ENCODE measurements at regions not wholly inside any gene's neighbourhood (a gene's known extent, or its start where the extent isn't known, plus 50 kb on each side); places are given as distances from the start of the nearest gene placed in this dataset.

DNA sequence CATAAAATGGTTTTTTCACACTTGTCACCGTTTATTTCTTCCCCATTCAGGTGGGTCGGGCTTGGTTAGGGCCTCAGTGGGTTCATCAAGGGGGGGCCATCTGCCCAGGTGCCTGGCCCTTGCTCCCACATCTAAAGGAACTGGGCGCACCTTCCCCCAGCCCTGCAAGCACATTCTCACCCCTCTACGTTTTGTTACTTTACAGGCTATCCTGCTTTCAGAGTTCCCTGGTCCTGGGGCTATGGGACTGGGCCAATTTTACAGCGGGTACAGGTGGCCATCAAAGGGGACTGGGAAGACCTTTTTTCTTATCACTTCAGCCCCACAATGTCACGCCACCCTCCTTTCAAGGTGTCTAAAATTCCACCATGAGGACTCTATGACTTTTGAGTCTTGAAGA is 71.8 kb upstream of the HAAO start:
- peak overlapping the region in 6 of 10 donors; percentile 15 to 95 (median 44) for H3K27ac ChIP-seq
- H3K9me3 ChIP-seq = peaks cover 0 to 20% (median 8%) of the 10 kb centered on the region in 11 donors
- peaks cover 11 to 56% (median 32%) of the 10 kb centered on the region in 9 donors for H3K4me1 ChIP-seq
- intact Hi-C loops (cut with DNase I) = loop anchor here in 6 of 10 donors (5.0 to 10.0 kb wide), 5 partner anchors 43 to 71 kb away; no protein-coding TSS in a partner anchor
- ATAC-seq (no peak), DNase-seq (no peak)
- WGBS, 2 donors = 86 to 91% methylated on average over 6 of the region's 6 CpGs
- H3K4me3 ChIP-seq = no peak overlapping the region
- no peaks in the 10 kb centered on the region for H3K36me3 ChIP-seq
- no peaks in the 10 kb centered on the region for H3K27me3 ChIP-seq
- TF ChIP-seq, protein P1, sequence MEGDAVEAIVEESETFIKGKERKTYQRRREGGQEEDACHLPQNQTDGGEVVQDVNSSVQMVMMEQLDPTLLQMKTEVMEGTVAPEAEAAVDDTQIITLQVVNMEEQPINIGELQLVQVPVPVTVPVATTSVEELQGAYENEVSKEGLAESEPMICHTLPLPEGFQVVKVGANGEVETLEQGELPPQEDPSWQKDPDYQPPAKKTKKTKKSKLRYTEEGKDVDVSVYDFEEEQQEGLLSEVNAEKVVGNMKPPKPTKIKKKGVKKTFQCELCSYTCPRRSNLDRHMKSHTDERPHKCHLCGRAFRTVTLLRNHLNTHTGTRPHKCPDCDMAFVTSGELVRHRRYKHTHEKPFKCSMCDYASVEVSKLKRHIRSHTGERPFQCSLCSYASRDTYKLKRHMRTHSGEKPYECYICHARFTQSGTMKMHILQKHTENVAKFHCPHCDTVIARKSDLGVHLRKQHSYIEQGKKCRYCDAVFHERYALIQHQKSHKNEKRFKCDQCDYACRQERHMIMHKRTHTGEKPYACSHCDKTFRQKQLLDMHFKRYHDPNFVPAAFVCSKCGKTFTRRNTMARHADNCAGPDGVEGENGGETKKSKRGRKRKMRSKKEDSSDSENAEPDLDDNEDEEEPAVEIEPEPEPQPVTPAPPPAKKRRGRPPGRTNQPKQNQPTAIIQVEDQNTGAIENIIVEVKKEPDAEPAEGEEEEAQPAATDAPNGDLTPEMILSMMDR (IDR thresholded peaks at IDR 0.05) = no peak

DNA sequence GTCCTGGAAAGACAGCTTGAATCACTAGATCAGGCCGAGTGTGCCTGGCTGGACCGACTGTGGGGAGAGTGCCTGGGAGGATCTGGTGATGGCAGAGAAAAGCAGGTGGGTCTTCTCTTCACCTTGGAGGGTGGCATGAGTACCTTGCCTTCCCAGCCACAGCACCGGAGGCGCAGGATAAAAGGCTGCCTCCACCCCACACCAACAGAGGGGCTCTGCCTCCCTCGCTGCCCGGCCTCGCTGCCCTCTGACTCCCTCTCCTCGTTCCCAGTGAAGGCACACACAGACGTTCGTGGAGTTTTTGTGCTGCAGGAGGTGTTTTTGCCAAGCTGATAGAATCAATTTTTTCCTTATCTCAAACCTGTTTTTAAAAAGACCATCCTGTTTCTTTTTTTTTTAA is 71.4 kb upstream of the HAAO start:
- Histone ChIP-seq H3K4me1 (peaks cover 11 to 57% (median 32%) of the 10 kb centered on the region in 9 donors), H3K9me3 (peaks cover 0 to 18% (median 8%) of the 10 kb centered on the region in 11 donors), H3K27ac (peak overlapping the region in 6 of 10 donors; percentile 15 to 95 (median 44)), H3K36me3 (no peaks in the 10 kb centered on the region), H3K27me3 (no peaks in the 10 kb centered on the region), H3K4me3 (no peak overlapping the region)
- DNase-seq = no peak
- intact Hi-C loops (cut with DNase I) = loop anchor here in 6 of 10 donors (5.0 to 10.0 kb wide), 5 partner anchors 44 to 71 kb away; no protein-coding TSS in a partner anchor
- WGBS, 2 donors = 78 to 89% methylated on average over 10 of the region's 10 CpGs
- TF ChIP-seq, protein P1 (IDR thresholded peaks at IDR 0.05) = no peak
- no peak for ATAC-seq

DNA sequence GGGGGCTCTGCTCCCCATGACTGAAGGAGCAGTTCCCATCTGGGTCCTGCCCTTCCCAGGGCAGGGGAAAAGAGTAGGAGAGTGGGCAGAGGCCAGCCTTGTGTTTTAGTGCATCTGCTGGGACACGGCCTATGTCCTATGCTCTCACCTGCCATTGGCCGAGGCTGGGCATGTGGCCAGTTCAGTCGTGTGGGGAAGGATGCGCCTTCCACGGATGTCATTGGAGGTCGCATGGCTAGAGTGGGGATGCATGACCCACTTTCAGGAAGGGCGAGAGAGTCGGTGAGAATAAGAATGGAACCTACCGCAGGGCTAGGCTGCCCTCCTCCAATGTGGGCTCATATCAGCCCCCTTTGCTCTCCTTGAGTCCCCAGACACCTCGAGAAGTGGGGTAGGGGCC is 70.9 kb upstream of the HAAO start:
- Histone ChIP-seq H3K36me3 (no peaks in the 10 kb centered on the region), H3K4me3 (no peak overlapping the region), H3K4me1 (peaks cover 11 to 59% (median 32%) of the 10 kb centered on the region in 9 donors), H3K27me3 (no peaks in the 10 kb centered on the region), H3K9me3 (peaks cover 0 to 18% (median 6%) of the 10 kb centered on the region in 11 donors), H3K27ac (peak overlapping the region in 6 of 10 donors; percentile 15 to 95 (median 44))
- intact Hi-C loops (cut with DNase I) = loop anchor here in 6 of 10 donors (5.0 to 10.0 kb wide), 5 partner anchors 44 to 71 kb away; no protein-coding TSS in a partner anchor
- DNase-seq = no peak
- ATAC-seq = no peak
- WGBS, 2 donors = 71 to 76% methylated on average over 10 of the region's 10 CpGs
- TF ChIP-seq, protein P1 (IDR thresholded peaks at IDR 0.05) = no peak

DNA sequence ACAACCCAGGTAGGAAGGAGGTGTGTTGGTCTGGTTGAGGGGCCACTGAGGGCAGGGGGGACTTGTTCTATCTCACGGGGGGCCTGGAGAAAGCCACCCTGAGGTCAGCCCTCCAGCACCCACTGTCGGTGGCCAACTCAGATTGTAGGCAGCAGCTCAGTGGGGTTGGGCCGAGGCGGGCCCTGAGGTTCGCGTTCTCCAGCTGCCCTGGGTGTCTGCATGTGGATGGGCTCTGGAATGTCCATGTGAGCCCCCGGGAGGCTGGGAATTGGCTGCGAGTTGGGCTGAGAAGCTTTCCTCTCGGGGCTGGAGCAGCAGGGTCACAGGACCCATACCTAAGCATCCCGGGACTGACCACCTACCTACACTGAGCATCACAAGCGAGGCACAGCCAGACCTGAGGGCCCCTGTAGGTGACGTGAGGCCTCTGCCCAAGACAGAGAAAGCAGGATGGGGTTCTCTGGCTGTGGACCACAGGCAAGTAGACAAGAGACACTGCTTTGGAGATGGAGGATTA is 70.3 kb upstream of the HAAO start:
- ATAC-seq = peak in 1 of 8 donors; percentile 27
- H3K9me3 ChIP-seq = peaks cover 0 to 21% (median 2%) of the 10 kb centered on the region in 11 donors
- no peak for DNase-seq
- intact Hi-C loops (cut with DNase I) = loop anchor here in 6 of 10 donors (5.0 to 10.0 kb wide), 5 partner anchors 45 to 72 kb away; no protein-coding TSS in a partner anchor
- 84 to 85% methylated on average over 12 of the region's 12 CpGs for WGBS, 2 donors
- TF ChIP-seq, protein P1 (IDR thresholded peaks at IDR 0.05) = no peak
- no peaks in the 10 kb centered on the region for H3K27me3 ChIP-seq
- peak overlapping the region in 3 of 10 donors; percentile 64 to 95 (median 87) for H3K27ac ChIP-seq
- no peak overlapping the region for H3K4me3 ChIP-seq
- H3K4me1 ChIP-seq = peaks cover 11 to 54% (median 32%) of the 10 kb centered on the region in 9 donors
- H3K36me3 ChIP-seq = no peaks in the 10 kb centered on the region

All from heart right ventricle (tissue), 16 donors.